ENCODE measurements at regions not wholly inside any gene's neighbourhood (a gene's known extent, or its start where the extent isn't known, plus 50 kb on each side); places are given as distances from the start of the nearest gene placed in this dataset.

GRCh38 chr20:12345978-12346377 lies 428.3 kb downstream of the BTBD3 start:
- DNase-seq (ENCODE audit: low read depth), result no peak
- no peak overlapping the region for H3K4me3 ChIP-seq (ENCODE audit: low read length)
- TF ChIP-seq, protein P1, sequence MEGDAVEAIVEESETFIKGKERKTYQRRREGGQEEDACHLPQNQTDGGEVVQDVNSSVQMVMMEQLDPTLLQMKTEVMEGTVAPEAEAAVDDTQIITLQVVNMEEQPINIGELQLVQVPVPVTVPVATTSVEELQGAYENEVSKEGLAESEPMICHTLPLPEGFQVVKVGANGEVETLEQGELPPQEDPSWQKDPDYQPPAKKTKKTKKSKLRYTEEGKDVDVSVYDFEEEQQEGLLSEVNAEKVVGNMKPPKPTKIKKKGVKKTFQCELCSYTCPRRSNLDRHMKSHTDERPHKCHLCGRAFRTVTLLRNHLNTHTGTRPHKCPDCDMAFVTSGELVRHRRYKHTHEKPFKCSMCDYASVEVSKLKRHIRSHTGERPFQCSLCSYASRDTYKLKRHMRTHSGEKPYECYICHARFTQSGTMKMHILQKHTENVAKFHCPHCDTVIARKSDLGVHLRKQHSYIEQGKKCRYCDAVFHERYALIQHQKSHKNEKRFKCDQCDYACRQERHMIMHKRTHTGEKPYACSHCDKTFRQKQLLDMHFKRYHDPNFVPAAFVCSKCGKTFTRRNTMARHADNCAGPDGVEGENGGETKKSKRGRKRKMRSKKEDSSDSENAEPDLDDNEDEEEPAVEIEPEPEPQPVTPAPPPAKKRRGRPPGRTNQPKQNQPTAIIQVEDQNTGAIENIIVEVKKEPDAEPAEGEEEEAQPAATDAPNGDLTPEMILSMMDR (conservative IDR thresholded peaks at IDR 0.05; ENCODE audit: low read length), result no peak

DNA sequence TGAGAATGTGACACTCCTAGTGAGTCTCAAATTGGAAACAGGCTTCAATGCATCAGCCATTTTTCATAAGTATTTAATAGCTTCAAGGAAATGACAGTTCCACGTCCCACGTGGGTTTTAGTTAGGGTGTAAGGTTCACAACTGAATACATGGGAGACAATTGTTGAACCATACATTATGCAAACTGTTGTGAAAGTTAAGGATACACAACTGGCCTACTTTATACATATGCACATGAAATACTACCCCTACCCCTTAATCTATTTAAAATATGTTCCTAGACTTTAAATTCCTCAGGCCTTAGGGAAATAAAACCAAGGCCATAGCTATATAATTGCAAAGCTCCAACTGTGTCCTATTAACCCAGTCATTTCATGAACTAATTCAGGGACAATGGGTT lies 436.1 kb downstream of the BTBD3 start:
- DNase-seq (ENCODE audit: low read depth), result no peak
- TF ChIP-seq, protein P1 (conservative IDR thresholded peaks at IDR 0.05; ENCODE audit: low read length), result no peak

DNA sequence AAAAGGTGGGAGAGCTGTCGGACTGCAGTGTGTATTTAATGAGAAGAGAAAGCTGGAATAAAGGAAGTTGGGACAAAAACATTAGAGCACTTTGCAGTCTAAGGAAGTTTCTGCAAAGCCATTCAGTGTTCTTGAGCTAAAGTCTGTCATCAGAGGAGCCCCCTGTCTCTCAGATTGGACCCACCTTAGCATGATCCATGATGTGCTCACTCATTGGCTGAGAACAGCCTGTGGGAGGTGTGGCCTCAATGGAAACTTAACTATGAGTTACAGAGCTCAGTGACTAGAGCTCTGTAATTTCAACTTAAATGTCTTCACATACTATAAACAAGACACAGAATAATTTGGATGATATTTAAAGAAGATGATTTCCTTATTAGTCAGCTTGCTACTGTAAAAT lies 437.0 kb downstream of the BTBD3 start:
- no peak for DNase-seq (ENCODE audit: low read depth)
- TF ChIP-seq, protein P1 (conservative IDR thresholded peaks at IDR 0.05; ENCODE audit: low read length), result no peak
- H3K4me3 ChIP-seq (ENCODE audit: low read length), result no peak overlapping the region

More for the DNA sequence above, 436.1 kb downstream of the BTBD3 start:
- no peak overlapping the region for H3K4me3 ChIP-seq (ENCODE audit: low read length)

DNA sequence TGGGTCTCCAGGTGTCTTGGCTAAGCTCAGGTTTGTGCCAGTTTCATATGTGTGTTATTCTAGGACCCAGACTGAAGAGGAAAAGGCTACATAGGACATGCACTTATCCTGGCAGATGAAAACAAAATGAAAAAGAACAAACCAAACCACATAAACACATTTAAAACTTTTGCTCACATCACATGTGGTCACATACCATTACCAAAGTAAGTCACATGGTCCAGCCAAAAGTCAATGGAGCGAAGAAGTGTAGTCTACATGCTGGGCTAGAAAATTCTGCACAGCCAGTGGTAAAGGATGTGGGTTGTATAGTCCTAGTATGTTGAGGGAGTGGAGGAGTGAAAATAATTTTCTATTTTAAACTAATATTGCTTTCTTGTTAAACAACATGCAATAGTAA lies 437.5 kb downstream of the BTBD3 start:
- TF ChIP-seq, protein P1 (conservative IDR thresholded peaks at IDR 0.05; ENCODE audit: low read length), result no peak
- no peak overlapping the region for H3K4me3 ChIP-seq (ENCODE audit: low read length)
- no peak for DNase-seq (ENCODE audit: low read depth)

DNA sequence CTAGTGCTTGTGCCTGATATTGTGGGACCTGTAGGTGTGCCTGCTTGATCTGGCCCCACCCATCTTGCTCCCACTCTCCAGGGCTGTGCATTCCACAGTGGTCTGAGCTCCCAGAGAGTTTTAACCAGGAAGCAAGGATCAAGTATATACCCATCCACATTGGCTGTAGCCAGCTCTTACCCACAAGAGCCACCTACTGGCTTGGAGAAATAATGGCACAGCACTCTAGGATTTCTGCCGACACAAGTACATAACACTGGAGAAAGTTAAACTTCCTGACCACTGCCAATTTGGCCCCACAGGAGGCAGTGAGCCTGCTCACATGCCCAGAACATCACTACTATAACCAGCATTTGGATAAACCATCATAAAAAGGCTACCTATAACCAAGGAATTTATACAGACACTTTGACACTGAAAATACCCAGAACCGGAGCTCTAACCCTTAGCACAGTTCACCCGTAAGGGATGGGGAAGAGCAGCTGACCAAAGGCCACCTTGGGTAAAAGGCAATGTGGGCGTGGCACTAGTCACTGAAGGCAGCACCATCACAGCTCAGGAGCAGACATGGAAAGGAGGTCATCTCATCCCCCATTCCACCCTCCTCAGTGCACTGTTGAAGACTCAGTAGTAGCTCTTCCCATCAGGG lies 440.4 kb downstream of the BTBD3 start:
- no peak for DNase-seq (ENCODE audit: low read depth)
- TF ChIP-seq, protein P1 (conservative IDR thresholded peaks at IDR 0.05; ENCODE audit: low read length), result peak; percentile 18; the same call in 1 of the 2 replicates

DNA sequence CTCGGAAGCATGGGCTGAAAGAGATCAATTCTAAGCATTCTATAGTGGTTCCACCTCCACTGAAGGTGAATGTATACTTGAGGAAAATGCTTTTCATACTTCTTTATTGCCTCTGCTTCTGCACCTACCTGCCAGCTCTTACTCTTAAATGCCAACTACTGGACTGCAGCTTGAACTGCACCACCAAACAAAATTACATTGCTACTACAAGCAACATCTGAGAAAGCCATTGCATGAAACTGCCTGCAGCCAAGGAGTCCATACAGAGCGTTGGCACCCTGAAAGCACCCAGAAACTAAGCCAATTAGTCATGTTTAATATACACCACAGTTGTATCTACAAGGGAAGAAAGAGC lies 440.9 kb downstream of the BTBD3 start:
- no peak for DNase-seq (ENCODE audit: low read depth)
- H3K4me3 ChIP-seq (ENCODE audit: low read length), result no peak overlapping the region
- TF ChIP-seq, protein P1 (conservative IDR thresholded peaks at IDR 0.05; ENCODE audit: low read length), result no peak

More for the DNA sequence above, 440.4 kb downstream of the BTBD3 start:
- no peak overlapping the region for H3K4me3 ChIP-seq (ENCODE audit: low read length)

DNA sequence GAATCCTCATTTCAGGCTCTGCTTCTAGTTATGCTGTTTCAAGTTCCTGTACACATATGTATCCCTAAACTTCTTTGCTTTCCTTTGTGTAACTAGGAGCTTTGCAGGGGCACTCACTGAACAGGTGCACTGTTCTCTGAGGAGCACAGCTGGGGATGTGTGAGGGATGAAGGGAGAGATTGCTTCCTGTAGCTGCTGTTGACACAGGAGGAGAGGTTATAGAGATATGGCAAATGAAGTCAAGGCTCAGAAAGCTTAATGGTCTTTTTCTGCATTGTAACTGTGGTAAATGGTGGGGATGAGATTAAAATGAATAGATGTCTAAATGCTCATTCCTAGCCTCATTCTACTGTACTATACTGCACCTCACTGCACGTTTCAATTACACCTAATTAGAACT lies 454.3 kb downstream of the BTBD3 start:
- TF ChIP-seq, protein P1 (conservative IDR thresholded peaks at IDR 0.05; ENCODE audit: low read length), result no peak
- no peak overlapping the region for H3K4me3 ChIP-seq (ENCODE audit: low read length)
- no peak for DNase-seq (ENCODE audit: low read depth)
